DMS 273 treated with DMSO at 0.1 percent for 48 hours (cell line): ENCODE measurements at regions not wholly inside any gene's neighbourhood (a gene's known extent, or its start where the extent isn't known, plus 50 kb on each side); places are given as distances from the start of the nearest gene placed in this dataset.

ENCODE experiments used
- DNase-seq: peaks from one replicate; lab custom pipeline; 2025; lab: John Stamatoyannopoulos, UW

- DNase-seq = no peak
These were observed 211.2 kb upstream of the GPR26 start for GRCh38 chr10:123454987-123455386.

- no peak for DNase-seq
These were observed 210.3 kb upstream of the GPR26 start for GRCh38 chr10:123455861-123456260.

GRCh38 chr10:123458933-123459332 is 207.2 kb upstream of the GPR26 start:
- no peak for DNase-seq

- no peak for DNase-seq
These were observed 206.6 kb upstream of the GPR26 start for GRCh38 chr10:123459371-123460091.

- no peak for DNase-seq
These were observed 203.9 kb upstream of the GPR26 start for GRCh38 chr10:123462246-123462645.

- DNase-seq = no peak
These were observed 203.4 kb upstream of the GPR26 start for GRCh38 chr10:123462756-123463155.

- no peak for DNase-seq
These were observed 203.0 kb upstream of the GPR26 start for GRCh38 chr10:123463181-123463580.

- DNase-seq = no peak
These were observed 202.5 kb upstream of the GPR26 start for GRCh38 chr10:123463698-123464097.

- no peak for DNase-seq
These were observed 201.5 kb upstream of the GPR26 start for GRCh38 chr10:123464430-123465323.

GRCh38 chr10:123470336-123470921 is 195.7 kb upstream of the GPR26 start:
- DNase-seq = no peak

GRCh38 chr10:123471811-123472210 is 194.3 kb upstream of the GPR26 start:
- DNase-seq = no peak

- no peak for DNase-seq
These were observed 193.5 kb upstream of the GPR26 start for GRCh38 chr10:123472606-123473005.

- DNase-seq = no peak
These were observed 191.5 kb upstream of the GPR26 start for GRCh38 chr10:123474700-123475099.

GRCh38 chr10:123475466-123475865 is 190.7 kb upstream of the GPR26 start:
- DNase-seq = no peak

GRCh38 chr10:123478116-123478515 is 188.0 kb upstream of the GPR26 start:
- DNase-seq = no peak

GRCh38 chr10:123479640-123480039 is 186.5 kb upstream of the GPR26 start:
- DNase-seq = no peak

- DNase-seq = no peak
These were observed 185.8 kb upstream of the GPR26 start for GRCh38 chr10:123480344-123480743.

GRCh38 chr10:123480845-123481244 is 185.3 kb upstream of the GPR26 start:
- DNase-seq = no peak

- no peak for DNase-seq
These were observed 181.4 kb upstream of the GPR26 start for GRCh38 chr10:123484722-123485121.

- DNase-seq = no peak
These were observed 180.7 kb upstream of the GPR26 start for GRCh38 chr10:123485341-123485960.

GRCh38 chr10:123488436-123488835 is 177.7 kb upstream of the GPR26 start:
- DNase-seq = no peak

GRCh38 chr10:123491364-123491763 is 174.8 kb upstream of the GPR26 start:
- no peak for DNase-seq
